ENCODE measurements at regions not wholly inside any gene's neighbourhood (a gene's known extent, or its start where the extent isn't known, plus 50 kb on each side); places are given as distances from the start of the nearest gene placed in this dataset.
"Not testable (repeated sequence)": the region's sequence is repeated elsewhere in the genome, so short reads cannot be mapped to it uniquely, and the experiment has no call there.

DNA sequence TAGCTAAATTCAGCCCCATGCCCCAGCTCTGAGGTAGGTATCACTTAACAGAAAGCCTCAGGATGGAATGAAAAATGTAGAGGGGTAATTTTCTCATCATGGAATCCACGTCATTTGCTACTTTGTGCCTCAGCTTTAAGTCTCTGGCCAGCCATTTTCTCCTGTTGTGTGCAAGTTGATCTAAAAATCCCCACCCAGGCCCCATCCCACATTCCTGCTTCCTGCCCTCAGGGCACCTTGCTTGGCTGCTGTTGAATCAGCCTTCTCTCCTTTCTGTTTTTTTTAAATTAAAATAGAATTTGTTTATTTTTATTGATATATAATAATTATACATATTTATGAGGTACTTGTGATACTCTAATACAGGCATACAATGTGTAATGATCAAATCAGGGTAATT lies 179.9 kb upstream of the TSHZ3 start:
- no peak for DNase-seq (ENCODE audit: low spot score)

DNA sequence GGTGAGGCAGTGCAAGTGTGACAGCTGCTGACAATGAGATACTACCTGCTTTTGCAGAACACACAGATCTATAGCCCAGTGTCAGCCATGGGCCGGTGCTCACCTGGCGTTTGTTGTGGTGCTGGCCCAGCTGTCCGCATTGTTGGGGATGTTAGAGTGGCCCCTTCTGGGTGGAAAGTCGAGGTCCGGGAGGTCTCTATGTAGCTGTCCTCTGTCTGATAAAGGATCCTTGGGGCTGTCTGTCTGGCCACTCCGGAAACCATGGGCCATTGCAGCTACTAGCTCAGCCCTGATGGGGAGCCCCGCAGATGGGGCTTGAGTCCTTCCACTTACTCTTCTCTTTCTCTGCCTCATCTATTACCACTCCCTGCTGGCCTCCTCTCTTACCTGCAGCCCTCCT lies 181.5 kb upstream of the TSHZ3 start:
- DNase-seq (ENCODE audit: low spot score), result no peak

DNA sequence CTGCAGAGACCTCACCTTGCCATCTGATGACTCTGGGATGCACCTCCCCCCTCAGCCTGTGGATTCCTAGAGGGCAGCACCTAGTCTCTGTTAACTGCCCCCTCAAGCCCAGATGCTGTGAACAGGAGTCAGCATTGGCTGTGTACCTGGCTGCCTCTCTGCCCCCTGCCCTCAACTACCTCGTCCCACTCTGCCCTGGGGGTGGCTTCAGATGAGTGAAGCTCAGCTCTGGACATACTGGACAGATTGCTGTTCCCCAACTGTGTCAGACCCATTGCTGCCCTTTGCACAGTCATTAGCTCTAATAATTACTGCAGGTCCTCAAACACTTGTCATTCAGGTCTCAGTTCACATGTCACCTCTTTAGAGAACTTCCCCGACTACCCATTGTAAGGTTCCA lies 182.1 kb upstream of the TSHZ3 start:
- no peak for DNase-seq (ENCODE audit: low spot score)

DNA sequence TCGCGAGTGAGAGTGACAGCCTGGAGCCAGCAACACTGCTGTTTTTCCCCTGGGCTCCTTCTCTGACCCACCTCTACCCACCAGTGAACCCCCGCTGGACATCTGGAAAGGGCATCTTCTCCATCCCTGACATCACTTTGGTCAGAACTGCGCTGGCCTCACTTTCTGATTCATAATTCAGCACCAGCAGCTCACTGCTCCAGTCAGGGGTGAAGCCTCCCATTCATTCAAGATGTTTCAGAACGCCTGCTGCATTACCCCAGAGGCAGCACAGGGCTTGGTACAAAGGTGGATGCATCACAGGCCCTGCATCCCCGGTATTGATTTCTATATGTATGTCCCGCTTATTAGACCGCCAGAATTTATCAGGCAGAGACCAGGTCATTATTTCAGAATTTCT lies 182.8 kb upstream of the TSHZ3 start:
- DNase-seq (ENCODE audit: low spot score), result no peak

DNA sequence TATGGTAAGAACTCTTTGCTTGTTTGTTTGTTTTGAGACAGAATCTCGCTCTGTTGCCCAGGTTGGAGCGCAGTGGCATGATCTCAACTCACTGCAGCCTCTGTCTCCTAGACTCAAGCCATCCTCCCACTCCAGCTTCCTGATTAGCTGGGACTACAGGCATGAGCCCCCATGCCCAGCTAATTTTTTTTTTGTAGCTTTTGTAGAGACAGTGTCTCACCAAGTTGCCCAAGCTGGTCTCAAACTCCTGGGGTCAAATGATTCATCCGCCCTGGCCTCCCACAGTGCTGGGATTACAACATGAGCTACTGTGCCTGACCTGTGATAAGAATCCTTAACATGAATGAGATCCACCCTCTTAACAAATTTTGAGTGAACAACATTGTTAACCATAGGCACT lies 183.9 kb upstream of the TSHZ3 start:
- no peak for DNase-seq (ENCODE audit: low spot score)

DNA sequence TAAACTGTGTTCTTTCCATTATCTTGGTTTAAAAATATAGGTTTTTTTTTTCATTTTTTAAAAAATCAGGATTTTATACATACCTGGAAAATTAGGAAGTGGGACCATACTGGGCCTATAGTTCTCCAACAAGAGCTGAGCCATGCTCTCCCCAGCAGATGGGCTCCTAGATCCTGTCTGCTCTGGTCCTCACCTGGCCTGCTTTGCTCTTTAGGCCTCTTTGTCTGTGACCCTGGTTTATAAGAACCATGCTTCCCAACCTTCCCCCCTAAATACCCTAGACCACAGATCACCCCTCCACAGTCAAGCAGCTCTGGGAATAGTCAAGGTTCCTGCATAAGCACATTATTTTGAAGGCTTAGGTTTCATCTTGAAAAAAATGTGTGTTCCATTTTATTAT lies 185.0 kb upstream of the TSHZ3 start:
- DNase-seq (ENCODE audit: low spot score), result no peak

DNA sequence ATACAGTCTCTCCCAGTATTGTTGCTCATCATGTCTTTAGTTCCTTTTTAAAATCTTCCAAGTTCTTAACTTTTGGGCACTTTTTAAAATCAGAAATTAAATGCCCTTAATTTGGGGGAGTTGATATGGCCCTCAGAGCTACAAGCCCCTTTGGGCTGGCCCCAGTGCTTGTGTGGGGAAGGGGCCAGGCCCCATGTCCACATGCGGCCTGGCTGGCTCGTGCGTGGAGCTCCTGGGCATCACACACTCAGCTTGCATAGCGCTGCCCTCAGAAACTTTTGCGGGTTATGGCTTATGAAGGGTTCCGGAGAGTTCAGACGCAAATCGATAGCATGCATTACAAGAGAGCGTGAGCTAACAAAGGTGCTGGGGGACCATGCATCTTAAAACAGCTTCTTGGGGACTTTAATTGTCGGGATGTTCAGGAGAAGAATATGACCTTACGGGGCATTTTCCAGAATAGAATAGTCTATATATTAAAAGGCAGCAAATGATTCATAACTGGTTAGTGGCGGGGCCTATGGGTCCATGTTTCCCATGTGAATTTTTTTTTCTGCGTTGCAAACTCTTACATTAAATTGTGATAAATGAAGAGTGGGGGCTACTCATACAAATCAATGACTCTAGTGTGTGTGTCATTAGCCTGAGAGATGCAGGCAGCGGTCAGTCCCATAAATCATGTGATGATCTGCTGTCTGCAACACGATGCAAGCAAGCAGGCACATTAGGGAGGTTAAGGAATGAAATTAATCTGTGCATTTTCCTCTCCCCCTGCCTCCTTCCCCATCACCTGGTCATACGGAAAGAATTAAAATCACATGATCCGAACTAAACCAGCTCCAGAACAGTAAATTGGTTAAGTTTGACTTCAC lies 185.8 kb upstream of the TSHZ3 start:
- DNase-seq (ENCODE audit: low spot score), result no peak

DNA sequence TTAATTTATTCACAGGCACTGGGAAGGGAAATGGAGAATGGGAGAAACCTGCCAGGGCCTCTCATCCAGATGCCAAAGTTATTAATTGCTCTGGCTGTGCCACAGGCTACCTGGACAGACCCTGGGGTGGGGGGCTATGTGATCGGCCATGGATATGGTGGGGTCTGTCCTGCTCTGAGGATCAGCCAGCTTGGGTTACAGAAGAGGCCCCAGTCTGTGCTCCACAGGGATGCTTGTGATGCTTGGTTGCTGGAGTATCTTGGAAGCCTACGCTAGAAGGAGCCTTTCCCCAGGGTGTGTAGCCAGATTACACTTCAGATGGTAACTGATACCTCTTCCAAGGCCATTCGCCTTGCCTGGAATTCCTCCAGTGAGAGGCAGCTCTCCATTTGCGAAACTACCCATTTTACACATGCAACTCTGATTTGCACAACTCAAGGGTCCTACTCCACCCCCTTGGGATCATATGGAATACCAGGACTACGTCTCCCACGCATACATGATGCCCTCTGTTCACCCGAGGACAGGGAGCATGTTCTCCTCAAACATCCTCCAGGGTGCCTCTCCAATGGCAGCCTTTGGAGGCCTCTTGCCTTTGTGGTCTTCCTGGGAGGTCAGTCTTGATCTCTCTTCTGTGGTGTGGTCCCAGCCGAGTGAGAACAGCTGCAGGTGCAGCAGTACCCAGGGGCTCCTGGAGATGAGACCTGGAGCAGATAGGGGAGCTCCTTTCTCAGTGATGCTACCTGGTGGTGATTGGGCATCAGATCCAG lies 186.6 kb upstream of the TSHZ3 start:
- no peak for DNase-seq (ENCODE audit: low spot score)

DNA sequence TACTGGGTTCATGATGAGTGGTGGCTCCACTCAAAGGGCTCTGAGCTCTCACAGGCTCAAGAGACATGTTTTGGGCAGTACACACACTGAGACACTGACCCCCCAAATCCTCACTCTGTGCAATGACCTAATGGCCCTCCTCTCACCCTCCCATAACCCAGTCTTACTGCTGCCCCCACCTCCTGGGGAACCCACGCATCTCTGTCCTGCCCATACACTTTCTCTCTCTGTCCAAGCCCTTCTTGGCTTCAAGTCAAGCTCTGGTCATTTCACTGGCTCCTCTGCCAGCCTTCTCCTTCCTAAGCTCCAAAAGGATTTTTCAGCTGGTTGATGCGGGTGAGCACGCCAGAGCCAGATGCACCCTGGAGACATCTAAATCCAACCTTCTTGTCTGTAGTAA lies 187.9 kb upstream of the TSHZ3 start:
- DNase-seq (ENCODE audit: low spot score), result no peak

DNA sequence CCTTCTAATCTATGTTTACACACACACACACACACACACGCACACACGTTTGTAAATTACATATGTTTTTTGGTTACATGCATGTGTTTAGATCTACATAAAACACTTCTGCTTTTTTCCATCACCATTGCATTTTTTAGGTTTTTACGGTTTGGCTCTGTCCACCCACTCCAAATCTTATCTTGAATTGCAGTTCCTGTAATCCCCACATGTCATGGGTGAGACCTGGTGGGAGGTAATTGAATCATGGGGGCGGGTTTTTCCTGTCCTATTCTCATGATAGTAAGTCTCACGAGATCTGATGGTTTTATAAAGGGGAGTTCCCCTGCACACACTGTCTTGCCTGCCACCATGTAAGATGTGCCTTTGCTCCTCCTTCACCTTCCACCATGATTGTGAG lies 188.7 kb upstream of the TSHZ3 start:
- not testable (repeated sequence) for DNase-seq (ENCODE audit: low spot score)

DNA sequence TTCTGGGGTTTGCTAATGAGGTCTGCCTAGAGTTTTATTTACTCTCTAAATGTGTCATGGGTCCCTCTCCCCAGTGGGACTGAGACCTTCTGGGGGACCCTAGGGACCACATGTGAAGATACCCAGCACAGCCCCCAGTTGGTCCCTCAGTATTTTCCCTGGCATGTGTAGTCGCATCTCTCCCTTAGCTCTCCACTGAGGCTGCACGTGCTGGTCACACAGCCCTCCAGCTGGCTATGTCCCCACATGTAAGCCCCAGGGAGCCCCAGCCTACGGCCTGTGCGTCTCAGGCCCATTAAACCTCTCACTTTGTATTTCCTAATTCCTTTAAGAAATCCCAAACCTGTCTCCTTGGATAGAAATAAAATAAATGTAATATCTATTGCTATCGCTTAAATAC lies 189.6 kb upstream of the TSHZ3 start:
- no peak for DNase-seq (ENCODE audit: low spot score)

DNA sequence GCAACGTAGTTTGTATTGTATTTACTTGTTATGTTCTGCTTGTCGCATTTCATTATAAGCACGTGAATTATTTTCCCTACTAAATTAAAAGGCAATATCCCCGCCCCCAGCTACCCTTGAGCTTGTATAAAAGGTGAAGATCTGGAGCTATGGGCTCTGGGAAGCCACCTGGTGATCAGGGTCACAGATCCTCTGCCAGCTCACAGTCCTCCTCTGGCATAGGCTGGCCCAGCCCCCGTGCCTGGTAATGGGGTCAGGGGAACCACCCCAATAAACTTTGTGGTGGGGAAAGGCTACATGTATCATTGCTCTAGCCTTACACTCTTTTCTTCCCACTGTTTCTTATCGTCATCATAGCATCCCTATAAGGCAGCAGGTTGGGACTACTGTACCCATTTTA lies 190.2 kb upstream of the TSHZ3 start:
- no peak for DNase-seq (ENCODE audit: low spot score)

DNA sequence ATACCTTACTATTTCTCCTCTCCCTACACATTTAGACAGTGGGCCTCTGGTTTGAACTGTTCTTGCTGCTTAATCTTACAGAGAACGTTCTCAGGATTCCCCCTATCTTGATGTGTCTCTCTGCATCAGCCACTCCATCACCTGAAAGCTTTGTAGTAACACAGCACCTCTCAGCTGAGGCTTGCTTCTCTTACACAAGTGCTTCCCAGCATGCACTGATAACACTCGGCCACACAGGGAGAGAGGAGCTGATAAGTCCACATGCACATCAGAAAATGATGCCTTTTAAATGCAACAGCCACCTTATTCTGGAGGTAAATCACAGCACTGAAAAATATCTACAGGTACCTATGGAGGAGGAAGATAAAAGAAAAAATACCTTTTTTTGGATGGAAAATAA lies 192.2 kb upstream of the TSHZ3 start:
- no peak for DNase-seq (ENCODE audit: low spot score)

DNA sequence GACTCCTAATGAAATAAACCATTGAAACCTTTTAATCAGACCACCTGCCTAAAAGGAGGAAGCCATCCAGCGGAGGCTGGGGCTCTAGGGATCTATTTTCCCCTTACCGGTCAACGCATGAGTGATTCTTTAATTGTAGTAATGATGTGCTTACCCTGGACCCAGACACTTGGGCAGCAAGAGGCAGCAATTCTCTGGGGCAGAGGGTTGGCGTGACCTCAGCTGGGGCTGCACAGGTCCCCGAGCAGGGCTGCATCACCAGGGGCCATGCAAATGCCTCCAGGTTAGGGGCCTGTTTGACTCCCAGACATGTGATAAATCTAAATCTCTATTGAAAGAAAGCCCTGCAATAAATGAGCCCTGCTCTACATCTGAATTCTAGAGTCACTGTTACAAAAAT lies 194.2 kb upstream of the TSHZ3 start:
- DNase-seq (ENCODE audit: low spot score), result no peak

DNA sequence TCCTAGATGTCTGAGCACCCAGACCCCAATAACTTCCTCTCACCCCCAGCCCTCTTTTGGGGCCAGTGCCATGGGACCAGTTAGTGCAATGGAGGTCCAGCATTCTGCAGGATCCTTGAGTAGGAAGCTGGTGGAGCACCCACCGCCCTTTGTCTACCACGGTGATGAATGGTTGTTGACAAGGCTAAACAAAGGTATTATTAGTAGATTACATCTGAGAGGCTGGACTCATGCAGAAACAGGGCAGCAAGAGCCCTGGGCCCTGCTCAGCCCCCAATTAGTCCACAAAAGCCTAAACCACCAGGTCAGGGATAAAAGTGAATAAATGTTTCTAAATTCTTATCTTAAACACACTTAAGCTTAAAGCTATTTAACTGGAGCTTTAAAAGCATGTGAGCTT lies 196.5 kb upstream of the TSHZ3 start:
- DNase-seq (ENCODE audit: low spot score), result no peak

DNA sequence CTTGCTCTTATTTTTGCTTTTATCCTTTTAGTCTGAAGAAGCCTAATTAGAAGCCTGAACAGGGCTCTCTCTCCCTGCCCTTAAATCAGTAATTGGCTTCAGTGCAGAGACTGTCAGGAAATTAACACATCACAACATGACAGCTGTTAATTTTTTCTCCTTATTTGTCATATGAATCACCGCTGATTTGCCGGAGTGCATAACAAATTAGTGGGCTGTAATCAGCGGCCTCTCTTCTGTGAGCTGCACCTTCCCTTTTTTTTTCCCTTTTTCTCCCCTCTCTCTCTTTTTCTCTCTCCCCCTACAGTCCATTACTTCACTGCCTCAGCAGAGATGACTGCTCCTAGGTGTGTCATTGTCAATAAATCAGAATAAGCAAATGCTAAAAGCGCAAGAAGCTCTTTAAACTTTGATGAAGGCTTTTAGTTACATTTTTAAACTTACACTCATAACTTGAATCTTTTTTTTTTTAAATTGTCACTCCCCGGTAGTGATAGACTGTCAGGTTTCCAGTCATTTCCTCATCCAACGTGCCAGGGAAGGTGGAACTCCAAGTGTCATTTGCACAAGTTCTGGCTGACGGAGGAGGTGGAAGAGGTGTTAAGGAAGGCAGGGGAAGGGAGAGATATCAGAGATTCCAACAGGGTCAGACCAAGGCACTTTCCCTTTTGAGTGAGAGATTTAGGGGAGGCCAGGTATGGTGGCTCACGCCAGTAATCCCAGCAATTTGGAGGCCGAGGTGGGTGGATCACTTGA lies 197.1 kb upstream of the TSHZ3 start:
- no peak for DNase-seq (ENCODE audit: low spot score)

DNA sequence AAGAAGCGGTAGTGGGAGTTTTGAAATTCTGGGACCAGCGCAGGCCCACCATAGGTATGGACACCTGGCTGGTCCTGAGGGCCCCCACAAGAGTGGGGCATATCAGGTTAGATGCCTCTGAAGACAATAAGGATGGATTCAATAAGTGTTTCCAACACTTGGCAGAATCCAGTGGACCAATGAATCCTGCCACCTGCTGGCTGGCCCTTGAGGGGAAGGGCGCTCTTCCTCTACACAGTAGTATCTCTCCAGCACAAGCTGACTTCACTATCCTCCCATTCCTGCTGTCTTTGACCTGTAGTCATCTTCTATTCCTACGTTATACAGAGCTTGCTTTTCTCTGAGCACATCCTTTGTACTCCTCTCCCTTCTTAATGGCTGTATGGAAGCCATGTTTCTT lies 199.7 kb upstream of the TSHZ3 start:
- DNase-seq (ENCODE audit: low spot score), result peak; percentile 58

DNA sequence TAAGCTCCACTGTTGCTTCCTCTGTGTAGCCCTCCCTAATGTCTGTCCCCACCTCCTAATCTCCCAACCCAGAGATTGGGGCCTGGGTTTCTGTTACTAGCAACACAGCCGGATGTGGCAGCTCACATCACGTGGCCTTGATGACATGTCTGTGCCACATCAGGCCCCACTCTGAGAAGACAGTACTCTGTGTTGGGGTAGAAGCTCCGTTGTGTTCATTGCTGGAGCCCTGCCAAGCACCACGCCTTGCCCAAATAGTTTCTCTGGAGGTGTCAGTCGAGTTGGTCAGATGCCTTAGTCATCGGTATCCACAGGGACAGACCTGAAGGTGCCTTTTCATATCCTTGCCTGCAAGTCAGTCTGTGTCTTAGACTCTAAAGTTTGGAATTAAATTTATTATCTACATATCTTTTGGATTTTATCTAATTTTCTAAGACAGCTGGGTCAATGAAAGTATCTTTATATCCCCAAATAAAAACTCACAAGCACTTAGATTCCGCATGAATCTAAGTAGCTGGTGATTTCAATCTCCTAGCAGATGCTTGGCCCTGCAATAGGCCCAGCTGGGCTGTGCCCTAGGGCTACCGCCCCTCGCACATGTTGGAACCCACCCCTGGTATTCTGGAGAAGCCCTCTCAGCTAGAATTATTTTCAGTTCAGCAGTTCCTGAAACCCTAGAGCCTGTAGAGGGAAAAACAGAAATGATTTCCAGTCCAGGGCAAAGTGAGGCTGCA lies 204.0 kb upstream of the TSHZ3 start:
- peak; percentile 25 for DNase-seq (ENCODE audit: low spot score)

DNA sequence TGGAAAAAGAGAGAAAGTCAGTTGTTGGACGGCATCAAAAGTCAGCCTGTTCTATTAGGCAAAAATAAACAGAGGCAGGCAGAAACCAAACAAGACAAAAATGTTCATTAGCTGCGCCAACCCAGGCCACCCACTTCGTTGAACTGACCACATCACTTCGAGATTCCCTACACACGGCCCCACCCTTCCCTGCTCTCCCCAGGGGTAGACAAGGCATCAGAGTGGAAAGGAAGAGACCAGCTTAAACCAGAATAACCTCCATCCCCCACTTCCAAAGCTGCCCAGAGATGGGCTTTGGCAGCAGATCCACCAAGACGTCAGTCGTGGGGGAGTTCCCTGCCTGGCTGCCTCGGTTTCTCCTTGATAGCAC lies 204.6 kb upstream of the TSHZ3 start:
- DNase-seq (ENCODE audit: low spot score), result peak; percentile 13

DNA sequence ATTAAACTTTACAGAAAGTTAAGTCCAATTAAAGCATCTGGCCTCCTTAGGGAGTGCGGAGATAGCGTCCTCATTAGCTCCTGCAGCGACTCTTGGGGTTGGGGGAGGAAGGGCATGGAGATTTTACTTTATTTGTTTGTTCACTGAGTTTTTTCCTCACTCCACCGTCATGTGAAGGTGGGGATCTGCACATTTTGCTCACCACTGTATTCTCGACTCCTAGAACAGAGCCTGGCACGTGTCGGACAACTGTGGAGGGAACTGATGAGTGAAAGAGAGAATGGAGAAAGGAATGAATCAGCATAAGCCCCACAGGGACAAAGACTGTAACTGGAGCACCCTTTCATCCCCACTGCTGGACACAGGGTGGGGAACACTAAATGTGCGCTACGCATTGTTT lies 205.1 kb upstream of the TSHZ3 start:
- no peak for DNase-seq (ENCODE audit: low spot score)

DNA sequence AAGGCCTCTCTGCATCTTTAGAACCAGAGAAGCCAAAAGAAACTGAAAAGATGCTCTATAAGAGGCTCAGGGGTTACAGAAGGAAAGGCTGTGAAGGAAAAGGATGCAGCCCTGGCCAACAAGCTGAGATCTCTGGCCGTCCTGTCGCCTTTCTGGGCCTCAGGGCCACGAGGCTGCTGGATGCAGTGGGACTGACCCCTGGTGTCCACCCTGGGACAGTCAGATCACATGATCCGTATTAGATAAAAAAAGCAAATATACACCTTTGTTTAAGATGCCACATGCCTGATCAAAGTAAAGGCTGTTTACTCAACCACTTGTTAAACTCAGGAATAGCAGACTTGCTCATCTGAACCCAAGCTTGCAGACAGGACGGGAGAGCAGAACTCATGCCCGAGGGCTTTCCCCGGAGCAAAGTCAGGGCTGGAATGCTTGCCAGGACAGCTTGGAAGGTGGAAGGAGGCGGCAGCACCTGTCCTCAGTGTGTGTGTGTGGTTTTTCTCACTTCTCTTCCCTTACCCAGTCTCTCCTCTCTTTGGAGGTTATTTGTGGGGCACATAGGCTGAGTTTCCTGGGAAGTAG lies 206.5 kb upstream of the TSHZ3 start:
- no peak for DNase-seq (ENCODE audit: low spot score)

DNA sequence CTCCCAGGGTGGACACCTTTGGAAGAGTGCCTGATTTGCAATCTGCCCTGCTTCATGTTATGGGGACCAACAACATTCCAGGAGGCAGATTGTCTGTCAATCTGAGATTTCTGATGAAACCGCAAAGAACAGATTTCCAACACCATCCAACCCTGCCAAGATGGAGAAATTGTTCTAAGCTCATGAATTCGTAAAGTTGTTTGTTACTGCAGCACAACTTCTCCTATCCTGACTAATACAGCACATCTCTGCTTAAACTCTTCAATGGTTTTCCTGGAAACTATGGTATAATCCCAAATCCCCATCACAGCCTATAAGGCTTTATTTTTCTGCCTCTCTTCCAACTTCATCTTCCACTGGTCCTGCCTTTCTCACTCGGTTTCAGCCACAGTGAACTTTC lies 210.3 kb upstream of the TSHZ3 start:
- DNase-seq (ENCODE audit: low spot score), result no peak

Measured in AG08395 (cell line).